ENCODE measurements at regions not wholly inside any gene's neighbourhood (a gene's known extent, or its start where the extent isn't known, plus 50 kb on each side); places are given as distances from the start of the nearest gene placed in this dataset.
"Not testable (repeated sequence)": the region's sequence is repeated elsewhere in the genome, so short reads cannot be mapped to it uniquely, and the experiment has no call there.

- no peak for DNase-seq (ENCODE audit: low read depth in 2 of 2)
These were observed 82.0 kb upstream of the PPM1B start for GRCh38 chr2:44086629-44087028.

- peak; percentile 48 to 60 for DNase-seq (ENCODE audit: low read depth in 2 of 2)
These were observed 81.5 kb upstream of the PPM1B start for GRCh38 chr2:44087036-44087713.

GRCh38 chr2:44087714-44088092 lies 81.0 kb upstream of the PPM1B start:
- no peak for DNase-seq (ENCODE audit: low read depth in 2 of 2)

GRCh38 chr2:44092519-44092918 lies 76.2 kb upstream of the PPM1B start:
- DNase-seq (ENCODE audit: low read depth in 2 of 2): not testable (repeated sequence)

GRCh38 chr2:44093970-44094369 lies 74.7 kb upstream of the PPM1B start:
- no peak for DNase-seq (ENCODE audit: low read depth in 2 of 2)

- DNase-seq (ENCODE audit: low read depth in 2 of 2): no peak
These were observed 71.3 kb upstream of the PPM1B start for GRCh38 chr2:44097322-44097907.

GRCh38 chr2:44098050-44098449 lies 70.6 kb upstream of the PPM1B start:
- DNase-seq (ENCODE audit: low read depth in 2 of 2): no peak

- DNase-seq (ENCODE audit: low read depth in 2 of 2): no peak
These were observed 69.8 kb upstream of the PPM1B start for GRCh38 chr2:44098891-44099290.

GRCh38 chr2:44100351-44100750 lies 68.3 kb upstream of the PPM1B start:
- DNase-seq (ENCODE audit: low read depth in 2 of 2): no peak

- no peak for DNase-seq (ENCODE audit: low read depth in 2 of 2)
These were observed 67.4 kb upstream of the PPM1B start for GRCh38 chr2:44101246-44101645.

- no peak for DNase-seq (ENCODE audit: low read depth in 2 of 2)
These were observed 65.7 kb upstream of the PPM1B start for GRCh38 chr2:44102790-44103562.

GRCh38 chr2:44103639-44104038 lies 65.0 kb upstream of the PPM1B start:
- no peak for DNase-seq (ENCODE audit: low read depth in 2 of 2)

GRCh38 chr2:44104855-44105271 lies 63.8 kb upstream of the PPM1B start:
- no peak for DNase-seq (ENCODE audit: low read depth in 2 of 2)

GRCh38 chr2:44106509-44106908 lies 62.2 kb upstream of the PPM1B start:
- not testable (repeated sequence) for DNase-seq (ENCODE audit: low read depth in 2 of 2)

- no peak for DNase-seq (ENCODE audit: low read depth in 2 of 2)
These were observed 61.5 kb upstream of the PPM1B start for GRCh38 chr2:44107086-44107740.

GRCh38 chr2:44107974-44108373 lies 60.7 kb upstream of the PPM1B start:
- no peak for DNase-seq (ENCODE audit: low read depth in 2 of 2)

GRCh38 chr2:44109166-44109565 lies 59.5 kb upstream of the PPM1B start:
- DNase-seq (ENCODE audit: low read depth in 2 of 2): no peak

- DNase-seq (ENCODE audit: low read depth in 2 of 2): no peak
These were observed 58.2 kb upstream of the PPM1B start for GRCh38 chr2:44110444-44110843.

- DNase-seq (ENCODE audit: low read depth in 2 of 2): no peak
These were observed 56.6 kb upstream of the PPM1B start for GRCh38 chr2:44112096-44112495.

GRCh38 chr2:44116319-44116718 lies 52.4 kb upstream of the PPM1B start:
- no peak for DNase-seq (ENCODE audit: low read depth in 2 of 2)

- no peak for DNase-seq (ENCODE audit: low read depth in 2 of 2)
These were observed 50.4 kb upstream of the PPM1B start for GRCh38 chr2:44118257-44118656.

All from stimulated activated CD8-positive, alpha-beta memory T cell treated with anti-CD3 and anti-CD28 coated beads, Interleukin-15, amount 100 ng/mL, for 4 hours (primary cell).